Testis (tissue), 2 donors: ENCODE measurements at regions not wholly inside any gene's neighbourhood (a gene's known extent, or its start where the extent isn't known, plus 50 kb on each side); places are given as distances from the start of the nearest gene placed in this dataset.

Source experiments
- DNase-seq: peaks from one replicate; pipeline ENCODE4 v3.0.0-alpha.2; 2019
- H3K27ac ChIP-seq, 2 donors: fragments of 200-600 bp; sonication (generic); one replicate each; pipeline ENCODE4 v1.5.1; 2019
- H3K27me3 ChIP-seq: fragments of 200-600 bp; sonication (generic); one replicate; pipeline ENCODE4 v1.5.1; 2019
- H3K36me3 ChIP-seq: fragments of 200-600 bp; sonication (generic); one replicate; pipeline ENCODE4 v1.5.1; 2017; ENCODE audit warnings: low read depth; ENCODE audit errors: missing control alignments
- H3K4me1 ChIP-seq: fragments of 200-600 bp; sonication (generic); one replicate; pipeline ENCODE4 v1.5.1; 2019
- H3K4me3 ChIP-seq, 2 donors: fragments of 200-600 bp; sonication (generic); one replicate each; pipeline ENCODE4 v1.5.1; 2017 to 2019
- H3K9me3 ChIP-seq: fragments of 200-600 bp; sonication (generic); one replicate; pipeline ENCODE4 v1.5.1; 2017
- CTCF ChIP-seq, 3 experiments: fragments of 450-650 bp in 2 of 3; fragments of 200-600 bp in 1 of 3; sonication (generic) in 1 of 3; IDR thresholded peaks; one replicate each; pipeline ENCODE4 v1.5.1; 2016 to 2019; ENCODE audit warnings: antibody characterized with exemption in 3 of 3, mild to moderate bottlenecking in 2 of 3, moderate library complexity in 1 of 3
- POLR2A ChIP-seq: fragments of 450-650 bp; IDR thresholded peaks from one replicate; pipeline ENCODE4 v1.6.1; 2017; ENCODE audit warnings: antibody characterized with exemption, mild to moderate bottlenecking, moderate library complexity
- WGBS, 2 donors: methylation state at CpG; one replicate each; pipeline ENCODE4 v1.1.5; 2018; 5-methylcytosine and 5-hydroxymethylcytosine counted together
- intact Hi-C: fragments of 100-400 bp; cut with DNase I; formaldehyde crosslinking; loops from one replicate; pipeline ENCODE4 v1.15.1; 2023; ENCODE audit warnings: low total_unique reads

GRCh38 chr13:80533175-80533574 is 192.2 kb upstream of the SPRY2 start:
- H3K27me3 ChIP-seq: no peaks in the 10 kb centered on the region
- no peak overlapping the region for H3K27ac ChIP-seq
- TF ChIP-seq CTCF (IDR thresholded peaks at IDR 0.05) (no peak), POLR2A (no peak)
- H3K36me3 ChIP-seq: no peaks in the 10 kb centered on the region
- intact Hi-C loops: no loop called here
- no peaks in the 10 kb centered on the region for H3K9me3 ChIP-seq
- 86 to 94% methylated on average over 1 of the region's 1 CpG for WGBS, 2 donors
- H3K4me1 ChIP-seq: no peaks in the 10 kb centered on the region
- peak; percentile 57 for DNase-seq
- H3K4me3 ChIP-seq: no peak overlapping the region

DNA sequence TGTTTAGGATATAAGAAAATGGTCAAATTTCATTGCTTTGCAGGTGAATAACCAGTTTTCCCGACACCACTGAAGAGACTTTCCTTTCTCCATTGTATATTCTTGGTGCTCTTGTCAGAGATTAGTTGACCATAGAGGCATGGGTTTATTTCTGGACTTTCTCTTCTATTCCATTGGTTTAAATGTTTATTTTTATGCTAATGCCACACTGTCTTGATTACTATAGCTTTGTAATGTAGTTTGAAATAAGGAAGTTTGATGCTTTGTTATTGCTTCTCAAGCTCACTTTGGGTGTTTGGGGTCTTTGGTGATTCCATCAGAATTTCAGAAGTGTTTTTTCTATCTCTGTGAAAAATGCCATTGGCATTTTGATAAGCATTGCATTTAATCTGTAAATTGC is 190.0 kb upstream of the SPRY2 start:
- intact Hi-C loops: no loop called here

DNA sequence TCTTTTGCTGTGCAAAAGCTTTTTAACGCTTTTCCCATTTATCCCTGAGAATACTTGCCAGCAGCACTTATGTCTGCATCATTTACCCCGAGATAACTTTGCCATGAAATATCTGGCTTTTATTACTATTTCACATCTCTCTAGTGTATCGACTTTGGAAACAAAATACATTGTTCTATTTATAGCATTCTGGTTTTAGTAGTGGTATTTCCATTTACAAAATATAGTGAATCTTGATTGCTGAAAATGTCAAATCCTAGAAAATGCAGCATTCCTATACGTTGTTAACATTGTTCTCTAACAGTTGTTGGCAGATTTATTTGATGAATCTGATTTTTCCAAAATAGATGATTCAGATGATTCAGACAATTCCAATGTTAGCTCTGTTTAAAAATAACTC is 189.3 kb upstream of the SPRY2 start:
- Histone ChIP-seq H3K9me3 (no peaks in the 10 kb centered on the region), H3K4me3 (no peak overlapping the region), H3K4me1 (no peaks in the 10 kb centered on the region), H3K36me3 (no peaks in the 10 kb centered on the region), H3K27me3 (no peaks in the 10 kb centered on the region), H3K27ac (no peak overlapping the region)
- TF ChIP-seq POLR2A (no peak), CTCF (IDR thresholded peaks at IDR 0.05) (no peak)
- intact Hi-C loops: no loop called here
- WGBS, 2 donors: 85 to 87% methylated on average over 4 of the region's 4 CpGs
- no peak for DNase-seq

More for the DNA sequence above, 190.0 kb upstream of the SPRY2 start:
- 88 to 96% methylated on average over 1 of the region's 1 CpG for WGBS, 2 donors
- Histone ChIP-seq H3K36me3 (no peaks in the 10 kb centered on the region), H3K4me1 (no peaks in the 10 kb centered on the region), H3K27me3 (no peaks in the 10 kb centered on the region), H3K4me3 (no peak overlapping the region), H3K9me3 (no peaks in the 10 kb centered on the region), H3K27ac (no peak overlapping the region)
- no peak for TF ChIP-seq POLR2A
- DNase-seq: no peak

DNA sequence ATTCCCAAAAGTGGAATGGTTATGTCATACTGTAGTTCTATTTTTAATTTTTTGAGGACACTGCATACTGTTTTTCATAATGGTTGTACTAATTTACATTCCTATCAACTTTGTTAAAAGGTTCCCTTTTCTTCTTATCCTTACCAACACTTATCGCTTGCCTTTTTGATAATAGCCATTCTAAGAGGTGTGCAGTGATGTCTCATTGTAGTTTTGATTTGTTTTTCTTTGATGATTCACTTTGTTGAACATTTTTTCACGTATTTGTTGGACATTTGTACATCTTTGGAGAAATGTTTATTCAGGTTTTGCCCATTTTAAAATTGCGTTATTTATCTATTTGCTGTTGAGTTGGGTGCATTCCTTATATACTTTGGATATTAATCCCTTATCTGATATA is 188.8 kb upstream of the SPRY2 start:
- Histone ChIP-seq H3K4me1 (no peaks in the 10 kb centered on the region), H3K27me3 (no peaks in the 10 kb centered on the region), H3K4me3 (no peak overlapping the region), H3K27ac (no peak overlapping the region), H3K36me3 (no peaks in the 10 kb centered on the region), H3K9me3 (no peaks in the 10 kb centered on the region)
- no peak for TF ChIP-seq CTCF (IDR thresholded peaks at IDR 0.05)
- TF ChIP-seq POLR2A: no peak
- DNase-seq: no peak
- intact Hi-C loops: no loop called here
- WGBS, 2 donors: 88 to 92% methylated on average over 3 of the region's 3 CpGs

GRCh38 chr13:80528733-80529132 is 187.8 kb upstream of the SPRY2 start:
- TF ChIP-seq CTCF (IDR thresholded peaks at IDR 0.05) (no peak), POLR2A (no peak)
- no peak for DNase-seq
- intact Hi-C loops: no loop called here
- no peaks in the 10 kb centered on the region for H3K9me3 ChIP-seq
- no peaks in the 10 kb centered on the region for H3K36me3 ChIP-seq
- no peak overlapping the region for H3K27ac ChIP-seq
- H3K4me1 ChIP-seq: no peaks in the 10 kb centered on the region
- no peak overlapping the region for H3K4me3 ChIP-seq
- 96% methylated on average over 3 of the region's 3 CpGs for WGBS, 2 donors
- no peaks in the 10 kb centered on the region for H3K27me3 ChIP-seq
